OCI-LY3 (cell line): ENCODE measurements at regions not wholly inside any gene's neighbourhood (a gene's known extent, or its start where the extent isn't known, plus 50 kb on each side); places are given as distances from the start of the nearest gene placed in this dataset.

ENCODE experiments used
- CTCF ChIP-seq: fragments of 200-600, 300-600 bp; sonication (generic); IDR thresholded peaks from 2 replicates; pipeline ENCODE4 v1.5.1; 2014; ENCODE audit warnings: antibody characterized with exemption, low read length, low read depth
- EZH2phosphoT487 ChIP-seq: fragments of 200-600 bp; shearing (Covaris generic); IDR thresholded peaks from 2 replicates; pipeline ENCODE4 v1.6.1; 2018; ENCODE audit warnings: antibody characterized with exemption, mixed run types, low read depth

GRCh38 chr4:66157594-66157993 is 487.3 kb upstream of the EPHA5 start:
- no peak for TF ChIP-seq CTCF
- TF ChIP-seq EZH2phosphoT487 = no peak
